Hepatocyte (in vitro differentiated cells): ENCODE measurements at regions not wholly inside any gene's neighbourhood (a gene's known extent, or its start where the extent isn't known, plus 50 kb on each side); places are given as distances from the start of the nearest gene placed in this dataset.

Experiments used
- CTCF ChIP-seq: fragments of 200-600 bp; sonication (generic); IDR thresholded peaks from 2 replicates; pipeline ENCODE4 v1.5.1; 2016; ENCODE audit warnings: antibody characterized with exemption, mild to moderate bottlenecking; ENCODE audit not compliant: poor library complexity
- EZH2 ChIP-seq: fragments of 200-600 bp; sonication (generic); IDR thresholded peaks from 2 replicates; pipeline ENCODE4 v1.6.1; 2016; ENCODE audit warnings: antibody characterized with exemption, mild to moderate bottlenecking, borderline replicate concordance
- EZH2phosphoT487 ChIP-seq: fragments of 200-600 bp; sonication (generic); IDR thresholded peaks from one replicate; pipeline ENCODE4 v1.6.1; 2018; ENCODE audit warnings: antibody characterized with exemption, mild to moderate bottlenecking, low read depth, moderate library complexity; ENCODE audit not compliant: unreplicated experiment, severe bottlenecking

- TF ChIP-seq CTCF (no peak), EZH2 (no peak), EZH2phosphoT487 (no peak)
Observed at GRCh38 chr3:117990627-117991026, 1044.0 kb downstream of the IGSF11 start.
